CD4-positive, alpha-beta T cell treated with Interleukin-17A for 1 hour (primary cell): ENCODE measurements at regions not wholly inside any gene's neighbourhood (a gene's known extent, or its start where the extent isn't known, plus 50 kb on each side); places are given as distances from the start of the nearest gene placed in this dataset.
"Not testable (repeated sequence)": the region's sequence is repeated elsewhere in the genome, so short reads cannot be mapped to it uniquely, and the experiment has no call there.

ENCODE experiments used
- DNase-seq: peaks from one replicate; pipeline ENCODE4 v3.0.0-alpha.2; 2020

GRCh38 chr6:140463312-140463710 is 1088.9 kb upstream of the CITED2 start:
- DNase-seq: no peak

DNA sequence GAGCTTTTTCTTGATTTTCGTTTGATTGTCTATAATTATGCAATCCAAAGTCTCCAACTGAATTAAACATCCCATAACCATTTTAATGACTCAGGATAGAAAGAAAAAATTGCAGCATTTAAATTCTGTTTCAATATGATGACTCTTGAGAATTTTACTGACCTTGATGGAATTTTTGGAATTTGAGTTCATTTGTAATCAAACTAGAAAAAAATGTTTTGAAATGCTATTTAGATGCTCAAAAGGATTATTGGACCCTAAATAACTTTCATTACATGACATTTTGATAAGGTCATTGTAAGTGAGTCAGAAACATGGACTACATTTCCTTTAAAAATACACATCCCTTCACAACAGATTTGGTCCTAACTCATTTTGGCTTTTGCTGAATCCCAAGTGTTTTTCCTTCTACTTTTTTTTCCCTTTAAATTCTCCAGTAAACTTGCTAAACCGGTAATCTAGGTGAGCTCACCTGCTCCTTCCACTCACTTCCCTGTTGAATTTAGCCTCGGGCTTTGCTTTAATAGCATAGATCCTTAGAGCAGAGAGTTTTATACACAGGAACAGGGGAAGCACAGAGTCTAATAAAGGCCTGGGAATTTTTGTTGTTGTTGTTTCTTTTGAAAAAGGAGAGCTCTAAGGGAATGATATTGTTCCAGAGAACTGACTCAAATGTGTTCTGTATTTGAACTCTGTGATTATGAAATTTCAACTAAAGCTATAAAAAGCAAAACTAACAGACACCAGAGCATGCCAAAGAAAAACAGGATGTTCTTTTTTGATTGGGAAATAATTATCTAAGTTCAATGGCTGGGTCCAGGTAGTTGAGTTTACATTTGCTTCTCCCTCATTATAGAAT is 1088.2 kb upstream of the CITED2 start:
- no peak for DNase-seq

- DNase-seq: no peak
Measured at GRCh38 chr6:140462076-140462452, 1087.6 kb upstream of the CITED2 start.

DNA sequence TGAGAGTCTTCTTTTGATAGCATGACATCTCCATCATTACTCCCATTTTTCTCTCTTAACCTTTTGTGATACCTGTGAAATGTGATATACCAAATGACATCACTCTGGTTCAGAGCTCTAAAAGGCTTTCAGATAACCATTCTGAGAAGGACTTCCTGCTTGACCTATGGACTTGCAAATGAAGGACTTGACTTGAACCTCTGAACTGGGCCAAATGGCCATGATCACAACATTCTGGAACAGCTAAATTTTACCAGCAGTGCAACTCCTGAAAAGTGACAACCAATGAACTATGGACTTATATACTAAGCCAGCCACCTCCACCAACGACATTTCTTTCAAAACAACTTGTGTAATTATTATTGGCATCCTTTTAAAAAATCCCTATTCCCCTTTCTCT is 1085.8 kb upstream of the CITED2 start:
- no peak for DNase-seq

- no peak for DNase-seq
Measured at GRCh38 chr6:140459209-140459608, 1084.8 kb upstream of the CITED2 start.

GRCh38 chr6:140446241-140446640 is 1071.8 kb upstream of the CITED2 start:
- DNase-seq: no peak

GRCh38 chr6:140445474-140446004 is 1071.1 kb upstream of the CITED2 start:
- DNase-seq: no peak

- not testable (repeated sequence) for DNase-seq
Measured at GRCh38 chr6:140443112-140443511, 1068.7 kb upstream of the CITED2 start.

DNA sequence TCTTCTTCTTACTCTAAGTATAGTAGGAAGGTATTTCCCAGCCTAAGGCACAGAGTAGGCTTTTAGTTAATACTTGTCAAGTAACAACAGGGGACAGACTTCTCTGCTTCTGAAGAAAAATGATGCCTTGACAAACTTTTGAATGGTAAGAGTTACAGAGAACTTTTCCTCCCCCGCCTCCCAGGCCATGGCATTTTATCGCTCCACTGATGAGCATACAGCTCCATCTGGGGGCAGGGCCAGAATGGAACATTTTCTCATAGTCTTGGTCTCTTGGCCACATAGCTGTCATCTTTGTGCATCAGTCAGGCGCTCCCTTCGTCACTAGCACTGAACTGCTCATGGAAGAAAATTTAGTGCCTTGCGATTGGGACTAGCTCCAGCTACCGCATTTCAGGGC is 1066.8 kb upstream of the CITED2 start:
- DNase-seq: peak; percentile 3

DNA sequence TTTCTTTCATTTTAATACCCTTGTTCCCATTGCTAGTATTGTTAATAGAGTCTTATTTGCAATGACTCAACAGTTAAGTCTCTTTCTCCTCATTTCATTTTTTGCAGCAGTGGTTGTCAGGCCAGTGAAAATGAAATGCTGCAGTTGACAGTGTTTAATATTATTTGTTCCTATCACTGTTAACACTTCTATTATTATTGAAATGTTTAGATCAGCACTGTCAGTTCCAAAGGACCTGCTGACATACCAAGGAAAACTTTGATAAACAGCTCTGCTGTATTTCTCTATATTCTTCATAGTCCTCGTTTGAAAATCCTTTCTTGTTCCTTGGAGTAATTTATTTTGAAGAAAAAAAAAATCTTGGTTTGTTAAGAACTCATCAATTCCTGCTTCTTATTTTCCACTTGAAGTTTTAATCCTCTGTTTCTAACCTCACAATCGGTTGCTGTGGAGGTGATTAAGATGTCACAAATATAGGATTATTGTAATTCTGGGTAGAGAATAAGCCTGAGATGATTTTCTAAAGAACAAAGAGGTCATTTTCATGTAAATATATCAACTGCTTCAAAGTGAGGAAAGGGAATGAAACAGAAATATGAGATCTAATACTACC is 1065.9 kb upstream of the CITED2 start:
- no peak for DNase-seq

- no peak for DNase-seq
Measured at GRCh38 chr6:140438346-140438735, 1063.9 kb upstream of the CITED2 start.

DNA sequence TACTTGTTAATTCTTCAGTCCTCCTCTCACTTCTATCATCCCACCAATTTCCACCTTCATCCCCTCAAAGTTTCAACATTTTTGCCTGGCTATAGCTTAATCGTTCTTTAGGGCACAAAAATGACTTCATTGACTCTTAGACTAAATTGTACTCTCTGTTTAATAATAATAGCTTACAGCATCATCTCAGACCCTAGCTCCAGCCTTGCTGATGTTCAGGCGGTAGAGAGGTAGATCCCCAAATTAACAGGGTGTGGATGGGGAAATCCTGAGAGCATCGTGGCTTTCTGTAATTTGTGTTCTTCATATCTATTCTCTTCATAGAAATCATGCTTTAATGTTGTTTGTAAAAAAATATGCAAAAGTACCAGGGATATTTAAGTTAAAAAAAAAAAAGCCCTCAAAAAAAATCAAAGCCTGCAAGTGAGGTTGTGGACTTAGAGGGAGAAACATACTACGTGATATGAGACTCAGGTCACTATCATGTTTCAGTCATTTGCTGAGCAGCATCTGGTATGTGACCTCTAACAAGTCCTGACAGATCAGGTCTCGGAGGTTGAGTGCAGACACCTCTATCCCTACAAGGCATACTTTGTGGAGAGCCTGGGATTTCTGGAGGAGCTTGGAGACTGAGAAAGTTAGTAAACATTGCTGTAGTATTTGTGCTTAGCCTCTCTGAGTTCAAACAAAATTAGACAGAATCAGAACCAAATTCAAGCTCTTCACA is 1063.3 kb upstream of the CITED2 start:
- no peak for DNase-seq

DNA sequence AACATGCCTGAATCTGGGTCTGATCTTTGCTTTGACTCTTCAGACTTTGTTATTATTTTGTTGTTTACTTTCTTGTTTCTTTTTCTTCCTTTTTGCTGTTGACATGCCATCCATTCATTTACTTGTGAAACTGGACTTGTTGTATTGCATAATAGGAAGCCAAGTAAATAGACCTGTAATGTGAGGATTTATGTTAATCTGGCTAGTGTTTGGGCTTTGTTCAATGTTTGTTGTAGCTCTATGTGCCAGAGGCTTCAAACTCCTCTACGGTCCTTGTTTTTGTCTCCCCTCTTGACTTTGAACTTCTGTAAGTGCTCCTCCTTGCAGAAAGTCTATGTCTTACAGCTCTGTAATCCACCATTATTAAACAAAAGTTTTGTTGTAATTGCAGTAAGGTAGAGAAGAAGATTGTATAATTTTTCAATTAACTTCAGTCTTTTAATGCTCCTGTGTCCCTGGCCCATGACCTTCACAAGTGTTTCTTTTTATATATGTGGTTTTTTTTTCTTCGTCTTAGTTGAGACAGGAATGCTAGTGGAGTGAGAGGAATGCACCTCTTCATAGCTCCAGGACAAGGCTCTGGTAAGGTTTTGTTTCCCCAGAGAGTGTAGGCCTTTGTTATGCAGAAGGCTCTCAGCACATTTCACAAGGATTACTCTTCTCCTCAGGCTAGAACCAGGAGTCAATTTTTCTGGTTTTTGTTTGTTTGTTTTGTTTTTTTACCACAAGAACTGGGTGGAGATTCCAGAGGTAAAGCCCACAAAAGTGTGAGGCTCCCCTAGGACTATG is 1061.8 kb upstream of the CITED2 start:
- no peak for DNase-seq

GRCh38 chr6:140434761-140435160 is 1060.3 kb upstream of the CITED2 start:
- no peak for DNase-seq

DNA sequence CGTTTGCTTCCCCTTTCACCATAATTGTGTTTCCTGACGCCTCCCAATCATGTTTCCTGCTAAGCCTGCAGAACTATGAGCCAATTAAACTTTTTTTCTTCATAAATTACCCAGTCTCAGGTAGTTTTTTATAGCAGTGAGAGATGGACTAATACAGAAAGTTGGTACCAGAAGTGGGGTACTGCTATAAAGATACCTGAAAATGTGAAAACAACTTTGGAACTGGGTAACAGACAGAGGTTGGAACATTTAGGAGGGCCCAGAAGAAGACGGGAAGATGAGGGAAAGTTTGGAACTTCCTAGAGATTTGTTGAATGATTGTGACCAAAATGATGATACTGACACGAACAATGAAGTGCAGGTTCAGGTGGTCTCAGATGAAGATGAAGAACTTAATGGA is 1058.6 kb upstream of the CITED2 start:
- DNase-seq: no peak

DNA sequence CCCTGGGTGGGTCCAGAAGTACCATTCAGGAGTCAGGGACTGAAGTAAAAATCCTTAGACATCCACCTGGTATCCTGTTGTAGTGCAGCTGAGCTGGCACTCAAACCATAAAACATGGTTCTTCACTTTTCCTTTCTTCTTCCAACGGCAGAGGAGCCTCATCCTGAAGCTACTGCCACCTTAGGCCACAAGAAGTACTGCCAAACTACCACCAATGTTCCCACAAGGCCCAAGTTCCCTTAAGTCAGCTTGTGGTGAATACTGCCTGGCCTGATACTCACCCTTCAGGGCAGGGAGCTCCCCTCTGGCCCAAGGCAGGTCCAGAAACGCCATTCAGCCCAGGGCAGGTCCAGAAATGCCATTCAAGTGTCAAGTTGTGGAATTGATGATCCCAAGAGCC is 1053.4 kb upstream of the CITED2 start:
- no peak for DNase-seq

DNA sequence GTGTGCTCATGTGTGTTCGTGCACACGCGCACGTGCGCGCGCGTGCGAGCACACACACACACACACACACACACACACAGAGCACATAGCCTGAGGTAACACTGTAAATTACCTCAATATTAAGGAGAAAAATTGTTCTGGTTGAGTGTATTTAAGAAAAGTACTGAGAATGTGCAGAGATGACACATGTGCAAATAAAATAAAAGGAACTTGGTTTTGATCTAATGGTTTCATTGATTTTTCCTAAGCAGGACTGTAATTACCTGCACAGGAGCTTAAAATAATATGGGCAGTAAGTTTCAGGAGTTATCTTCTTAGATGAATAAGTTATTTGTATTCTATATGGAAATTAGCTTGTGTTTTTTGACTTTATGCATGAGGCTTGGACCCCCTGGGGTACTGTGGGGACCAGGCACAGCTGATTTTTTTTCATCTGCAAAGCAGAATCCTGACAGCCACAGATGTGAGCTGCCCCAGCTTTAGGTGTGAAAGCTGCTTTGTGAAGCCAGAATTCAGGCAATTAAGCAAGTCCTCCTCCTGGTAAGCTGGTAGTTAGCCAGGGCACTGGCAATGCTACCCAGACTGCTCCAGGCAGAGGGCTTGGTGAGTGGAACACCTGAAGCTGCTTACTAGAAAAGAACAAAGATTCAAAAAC is 1040.6 kb upstream of the CITED2 start:
- no peak for DNase-seq

GRCh38 chr6:140403020-140403419 is 1028.6 kb upstream of the CITED2 start:
- DNase-seq: no peak

DNA sequence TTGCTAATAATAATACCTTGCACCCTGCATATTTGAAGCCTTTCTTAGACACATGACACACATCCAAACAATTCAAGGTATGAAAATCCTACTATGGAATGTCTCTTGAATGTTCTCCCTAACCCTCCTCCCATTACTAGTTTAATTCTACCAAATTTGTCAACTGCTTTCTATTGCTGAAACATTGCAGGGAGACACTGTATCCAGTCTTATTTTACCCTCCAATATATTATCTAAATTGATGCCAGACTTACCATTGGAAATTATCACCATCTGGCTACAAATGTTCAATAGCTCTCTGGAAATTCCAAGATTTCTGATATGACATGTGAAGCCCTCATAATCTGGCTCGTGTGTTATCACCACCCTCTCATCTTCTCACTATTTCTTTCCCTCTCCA is 1027.3 kb upstream of the CITED2 start:
- no peak for DNase-seq

- DNase-seq: no peak
Measured at GRCh38 chr6:140398076-140398475, 1023.6 kb upstream of the CITED2 start.

DNA sequence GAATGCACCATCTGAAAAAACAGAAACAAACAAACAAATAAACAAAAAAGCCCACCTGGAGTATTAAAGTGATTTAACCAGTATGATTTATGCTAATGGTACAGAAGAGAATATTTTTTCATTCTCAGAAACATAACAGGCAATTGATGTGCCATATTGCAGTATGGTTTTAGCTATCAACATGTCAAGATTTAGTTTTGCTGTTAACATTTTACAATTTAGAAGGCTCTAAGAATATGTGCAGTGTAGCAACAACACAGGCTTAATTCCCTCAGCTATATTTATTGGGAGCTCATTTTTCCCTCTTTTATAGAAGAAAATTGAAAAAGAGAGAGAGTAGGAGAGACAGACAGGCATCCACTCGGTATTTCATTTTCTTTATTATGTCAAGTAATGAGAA is 1022.7 kb upstream of the CITED2 start:
- no peak for DNase-seq
